ENCODE measurements at regions not wholly inside any gene's neighbourhood (a gene's known extent, or its start where the extent isn't known, plus 50 kb on each side); places are given as distances from the start of the nearest gene placed in this dataset.
"Not testable (repeated sequence)": the region's sequence is repeated elsewhere in the genome, so short reads cannot be mapped to it uniquely, and the experiment has no call there.

DNA sequence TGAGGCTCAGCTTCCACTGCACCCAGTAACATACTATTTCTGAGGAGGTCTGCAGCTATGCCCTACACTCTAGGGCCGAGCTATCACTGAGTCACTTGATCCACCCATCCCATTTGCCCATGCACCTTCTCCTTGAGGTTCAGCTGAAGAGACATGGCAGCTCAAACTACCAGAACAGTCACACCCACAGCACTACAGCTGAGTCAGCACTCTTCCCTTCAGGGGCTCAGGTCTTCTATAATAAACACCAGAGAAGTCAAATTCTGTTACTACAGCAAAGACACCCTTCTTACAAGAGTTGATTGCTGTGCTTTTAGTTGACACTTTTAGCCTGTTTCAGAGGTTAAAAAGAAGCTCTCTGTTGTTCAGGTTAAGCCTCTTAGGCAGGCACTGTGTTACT, 1696.4 kb upstream of the ADGRL3 start:
- Histone ChIP-seq H3K27ac (ENCODE audit: low read depth, low read length) (no peak overlapping the region), H3K9ac (ENCODE audit: low read length) (no peak overlapping the region), H4K5ac (ENCODE audit: low read length) (no peak overlapping the region), H3K56ac (ENCODE audit: low read length) (no peak overlapping the region), H3K79me2 (ENCODE audit: control insufficient read depth, insufficient read depth, low read length) (no peaks in the 10 kb centered on the region), H3K79me1 (ENCODE audit: low read length) (no peaks in the 10 kb centered on the region), H3K4ac (ENCODE audit: low read depth, low read length) (no peak overlapping the region), H2BK5ac (ENCODE audit: low read length) (no peak overlapping the region), H3K4me2 (ENCODE audit: low read length) (no peak overlapping the region), H3K18ac (ENCODE audit: low read length) (no peak overlapping the region), H3K23ac (ENCODE audit: low read length) (no peak overlapping the region), H2BK15ac (replicated peaks; ENCODE audit: low read depth) (no peak overlapping the region), H3K4me1 (ENCODE audit: control insufficient read depth, low read depth, low read length) (no peaks in the 10 kb centered on the region), H2AK5ac (ENCODE audit: low read length) (no peak overlapping the region), H4K8ac (ENCODE audit: low read depth, low read length) (no peak overlapping the region), H3K27me3 (ENCODE audit: insufficient read depth, low read length, poor library complexity) (no peaks in the 10 kb centered on the region), H3K36me3 (ENCODE audit: control insufficient read depth, insufficient read depth, low read length) (no peaks in the 10 kb centered on the region), H3K4me3 (ENCODE audit: low read length) (no peak overlapping the region), H2BK120ac (ENCODE audit: low read depth, low read length) (no peak overlapping the region)
- DNase-seq = no peak
- WGBS (ENCODE audit: extremely low coverage, insufficient coverage, low lambda C conversion rate) = no CpG with 5 or more reads among the region's 1 CpG

DNA sequence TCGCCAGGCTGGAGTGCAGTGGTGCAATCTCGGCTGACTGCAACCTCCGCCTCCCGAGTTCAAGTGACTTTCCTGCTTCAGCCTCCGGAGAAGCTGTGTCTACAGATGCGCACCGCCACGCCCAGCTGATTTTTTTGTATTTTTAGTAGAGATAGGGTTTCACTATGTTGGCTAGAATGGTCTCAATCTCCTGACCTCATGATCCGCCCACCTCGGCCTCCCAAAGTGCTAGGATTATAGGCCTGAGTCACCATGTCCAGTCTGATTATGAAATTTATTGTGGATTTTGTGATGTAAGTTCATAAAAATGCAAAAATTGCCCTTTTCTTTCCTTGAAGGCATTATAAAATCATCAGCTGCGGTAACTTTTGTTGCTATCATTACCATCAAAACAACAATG, 1688.3 kb upstream of the ADGRL3 start:
- not testable (repeated sequence) for H3K4ac ChIP-seq (ENCODE audit: low read depth, low read length); H3K4me3 ChIP-seq (ENCODE audit: low read length); H3K79me2 ChIP-seq (ENCODE audit: control insufficient read depth, insufficient read depth, low read length); H4K8ac ChIP-seq (ENCODE audit: low read depth, low read length); H3K56ac ChIP-seq (ENCODE audit: low read length); H3K27ac ChIP-seq (ENCODE audit: low read depth, low read length); H3K18ac ChIP-seq (ENCODE audit: low read length); H3K9ac ChIP-seq (ENCODE audit: low read length); H2AK5ac ChIP-seq (ENCODE audit: low read length); H3K4me1 ChIP-seq (ENCODE audit: control insufficient read depth, low read depth, low read length); H3K27me3 ChIP-seq (ENCODE audit: insufficient read depth, low read length, poor library complexity); H2BK15ac ChIP-seq (replicated peaks; ENCODE audit: low read depth); DNase-seq; H3K79me1 ChIP-seq (ENCODE audit: low read length); H3K4me2 ChIP-seq (ENCODE audit: low read length); H4K5ac ChIP-seq (ENCODE audit: low read length); H3K36me3 ChIP-seq (ENCODE audit: control insufficient read depth, insufficient read depth, low read length); H2BK5ac ChIP-seq (ENCODE audit: low read length); H3K23ac ChIP-seq (ENCODE audit: low read length); H2BK120ac ChIP-seq (ENCODE audit: low read depth, low read length)
- WGBS (ENCODE audit: extremely low coverage, insufficient coverage, low lambda C conversion rate) = no CpG with 5 or more reads among the region's 11 CpGs

DNA sequence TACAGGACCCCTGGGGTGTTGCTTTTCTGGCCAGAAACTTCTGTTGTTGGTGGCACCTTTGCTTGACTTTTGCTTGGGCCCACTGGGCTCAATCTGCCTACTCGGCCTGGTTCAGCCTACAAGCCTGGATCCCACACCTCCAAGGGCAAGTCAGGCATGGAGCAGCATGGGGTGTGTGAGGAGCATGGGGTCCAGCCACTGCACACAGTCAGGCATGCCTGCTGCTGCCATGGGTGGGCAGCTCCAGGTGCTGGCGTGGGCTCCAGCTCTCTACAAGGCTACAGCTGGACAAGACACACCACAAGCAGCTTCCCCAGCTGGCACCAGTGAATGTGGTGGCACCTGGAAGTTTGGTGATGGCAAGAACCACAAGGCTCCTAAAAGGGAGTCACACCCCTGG, 1683.1 kb upstream of the ADGRL3 start:
- Histone ChIP-seq H3K27me3 (ENCODE audit: insufficient read depth, low read length, poor library complexity) (no peaks in the 10 kb centered on the region), H4K8ac (ENCODE audit: low read depth, low read length) (no peak overlapping the region), H3K4ac (ENCODE audit: low read depth, low read length) (no peak overlapping the region), H2BK15ac (replicated peaks; ENCODE audit: low read depth) (no peak overlapping the region), H3K23ac (ENCODE audit: low read length) (no peak overlapping the region), H3K18ac (ENCODE audit: low read length) (no peak overlapping the region), H3K56ac (ENCODE audit: low read length) (no peak overlapping the region), H3K4me1 (ENCODE audit: control insufficient read depth, low read depth, low read length) (no peaks in the 10 kb centered on the region), H3K36me3 (ENCODE audit: control insufficient read depth, insufficient read depth, low read length) (no peaks in the 10 kb centered on the region), H3K79me1 (ENCODE audit: low read length) (no peaks in the 10 kb centered on the region), H2BK5ac (ENCODE audit: low read length) (no peak overlapping the region), H2AK5ac (ENCODE audit: low read length) (no peak overlapping the region), H2BK120ac (ENCODE audit: low read depth, low read length) (no peak overlapping the region), H3K79me2 (ENCODE audit: control insufficient read depth, insufficient read depth, low read length) (no peaks in the 10 kb centered on the region), H3K4me2 (ENCODE audit: low read length) (no peak overlapping the region), H3K9ac (ENCODE audit: low read length) (no peak overlapping the region), H3K27ac (ENCODE audit: low read depth, low read length) (no peak overlapping the region), H3K4me3 (ENCODE audit: low read length) (no peak overlapping the region), H4K5ac (ENCODE audit: low read length) (no peak overlapping the region)
- WGBS (ENCODE audit: extremely low coverage, insufficient coverage, low lambda C conversion rate) = no CpG with 5 or more reads among the region's 2 CpGs
- no peak for DNase-seq

DNA sequence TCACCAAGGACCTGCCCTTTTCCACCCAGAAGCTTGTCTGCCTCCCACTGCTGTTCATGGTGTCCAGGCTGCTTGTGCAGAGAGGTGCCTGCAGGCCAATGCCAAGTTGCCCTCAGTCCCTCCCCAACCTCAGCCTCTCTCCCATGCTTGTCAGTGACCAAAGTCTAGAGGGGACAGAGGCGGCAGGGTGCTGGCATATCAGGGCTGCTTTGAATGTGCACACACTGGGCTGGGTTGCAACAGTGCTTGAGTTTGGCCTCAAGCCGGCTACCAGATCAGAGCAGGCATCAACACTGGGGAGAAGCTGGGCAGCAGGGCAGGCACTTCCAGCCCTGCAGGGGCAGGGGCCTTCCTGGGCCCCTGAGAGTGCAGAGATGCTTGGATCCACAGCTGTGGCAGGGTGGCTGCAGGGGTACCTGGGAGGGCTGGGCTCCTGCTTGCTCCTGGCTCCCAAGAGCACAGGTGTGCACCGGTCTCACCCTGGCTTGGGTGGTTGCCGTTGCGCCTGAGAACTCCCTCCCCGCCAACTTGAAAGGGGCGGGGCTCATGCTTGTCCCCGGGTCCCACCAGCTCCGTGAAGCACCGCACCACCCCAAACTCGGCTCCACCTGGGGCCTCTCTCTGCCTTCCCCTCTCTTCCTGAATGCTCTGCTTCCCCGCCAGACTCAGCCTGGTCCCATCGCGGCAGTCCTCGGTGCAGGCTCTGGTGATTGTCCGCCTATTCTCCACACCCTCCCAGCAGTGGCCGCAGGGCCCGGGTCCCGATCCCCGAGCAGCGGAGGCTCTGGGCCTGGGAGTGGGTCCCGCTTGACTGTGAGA, 1681.9 kb upstream of the ADGRL3 start:
- no peak overlapping the region for H3K4ac ChIP-seq (ENCODE audit: low read depth, low read length)
- no peak overlapping the region for H3K4me2 ChIP-seq (ENCODE audit: low read length)
- DNase-seq = no peak
- WGBS (ENCODE audit: extremely low coverage, insufficient coverage, low lambda C conversion rate) = no CpG with 5 or more reads among the region's 22 CpGs
- H3K4me3 ChIP-seq (ENCODE audit: low read length) = no peak overlapping the region
- no peak overlapping the region for H4K8ac ChIP-seq (ENCODE audit: low read depth, low read length)
- no peak overlapping the region for H3K27ac ChIP-seq (ENCODE audit: low read depth, low read length)
- H2BK120ac ChIP-seq (ENCODE audit: low read depth, low read length) = no peak overlapping the region
- H2AK5ac ChIP-seq (ENCODE audit: low read length) = no peak overlapping the region
- no peaks in the 10 kb centered on the region for H3K4me1 ChIP-seq (ENCODE audit: control insufficient read depth, low read depth, low read length)
- no peak overlapping the region for H3K18ac ChIP-seq (ENCODE audit: low read length)
- H3K27me3 ChIP-seq (ENCODE audit: insufficient read depth, low read length, poor library complexity) = no peaks in the 10 kb centered on the region
- no peak overlapping the region for H2BK5ac ChIP-seq (ENCODE audit: low read length)
- no peaks in the 10 kb centered on the region for H3K36me3 ChIP-seq (ENCODE audit: control insufficient read depth, insufficient read depth, low read length)
- H3K9ac ChIP-seq (ENCODE audit: low read length) = no peak overlapping the region
- H3K79me1 ChIP-seq (ENCODE audit: low read length) = no peaks in the 10 kb centered on the region
- no peaks in the 10 kb centered on the region for H3K79me2 ChIP-seq (ENCODE audit: control insufficient read depth, insufficient read depth, low read length)
- no peak overlapping the region for H2BK15ac ChIP-seq (replicated peaks; ENCODE audit: low read depth)
- H3K56ac ChIP-seq (ENCODE audit: low read length) = no peak overlapping the region
- no peak overlapping the region for H3K23ac ChIP-seq (ENCODE audit: low read length)
- no peak overlapping the region for H4K5ac ChIP-seq (ENCODE audit: low read length)

DNA sequence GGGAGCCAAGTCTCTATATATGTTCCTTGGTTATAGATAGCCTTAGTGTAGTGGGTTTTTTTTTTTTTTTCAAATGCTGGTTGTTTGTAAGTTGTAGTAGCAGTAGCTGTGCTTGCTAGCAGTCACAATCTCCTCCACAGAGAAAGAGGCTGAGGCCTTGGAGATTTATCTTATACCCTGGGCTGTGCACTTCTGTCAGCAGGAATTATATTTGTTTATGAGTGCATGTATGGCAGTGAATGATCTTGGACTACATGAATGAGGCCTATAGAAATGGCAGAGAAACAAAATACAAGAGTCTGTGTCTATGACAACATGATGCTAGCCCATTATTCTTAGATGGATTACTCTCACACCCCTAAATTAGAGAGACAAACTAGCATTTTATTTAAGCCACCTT, 1674.2 kb upstream of the ADGRL3 start:
- Histone ChIP-seq H3K79me1 (ENCODE audit: low read length) (no peaks in the 10 kb centered on the region), H3K56ac (ENCODE audit: low read length) (no peak overlapping the region), H3K27ac (ENCODE audit: low read depth, low read length) (no peak overlapping the region), H3K4ac (ENCODE audit: low read depth, low read length) (no peak overlapping the region), H4K5ac (ENCODE audit: low read length) (no peak overlapping the region), H3K4me3 (ENCODE audit: low read length) (no peak overlapping the region), H3K36me3 (ENCODE audit: control insufficient read depth, insufficient read depth, low read length) (no peaks in the 10 kb centered on the region), H3K23ac (ENCODE audit: low read length) (no peak overlapping the region), H3K4me1 (ENCODE audit: control insufficient read depth, low read depth, low read length) (no peaks in the 10 kb centered on the region), H2BK5ac (ENCODE audit: low read length) (no peak overlapping the region), H2BK120ac (ENCODE audit: low read depth, low read length) (no peak overlapping the region), H2BK15ac (replicated peaks; ENCODE audit: low read depth) (no peak overlapping the region), H3K18ac (ENCODE audit: low read length) (no peak overlapping the region), H3K9ac (ENCODE audit: low read length) (no peak overlapping the region), H3K79me2 (ENCODE audit: control insufficient read depth, insufficient read depth, low read length) (no peaks in the 10 kb centered on the region), H2AK5ac (ENCODE audit: low read length) (no peak overlapping the region), H3K4me2 (ENCODE audit: low read length) (no peak overlapping the region), H3K27me3 (ENCODE audit: insufficient read depth, low read length, poor library complexity) (no peaks in the 10 kb centered on the region), H4K8ac (ENCODE audit: low read depth, low read length) (no peak overlapping the region)
- no peak for DNase-seq

DNA sequence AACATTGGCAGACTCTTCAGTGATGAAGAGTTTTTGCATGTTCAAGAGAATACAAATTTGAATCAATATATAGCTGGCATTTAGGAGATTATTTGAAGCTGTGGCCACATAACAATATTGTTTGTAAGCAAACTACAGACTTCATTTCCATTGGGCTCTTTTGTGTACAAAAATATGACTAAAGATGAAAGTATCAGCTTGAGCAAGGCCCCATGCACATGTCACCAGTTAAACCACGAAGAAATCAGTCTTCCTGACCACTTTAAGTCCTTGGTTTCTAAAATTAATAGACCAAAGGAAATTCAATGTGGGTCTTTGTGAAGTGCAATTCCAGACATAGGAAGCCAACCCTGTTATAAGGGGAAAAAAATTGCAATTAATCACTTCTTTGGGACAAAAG, 1664.6 kb upstream of the ADGRL3 start:
- H3K27ac ChIP-seq (ENCODE audit: low read depth, low read length) = no peak overlapping the region
- H4K8ac ChIP-seq (ENCODE audit: low read depth, low read length) = no peak overlapping the region
- no peaks in the 10 kb centered on the region for H3K79me1 ChIP-seq (ENCODE audit: low read length)
- H2AK5ac ChIP-seq (ENCODE audit: low read length) = no peak overlapping the region
- H3K36me3 ChIP-seq (ENCODE audit: control insufficient read depth, insufficient read depth, low read length) = no peaks in the 10 kb centered on the region
- DNase-seq = no peak
- H3K27me3 ChIP-seq (ENCODE audit: insufficient read depth, low read length, poor library complexity) = no peaks in the 10 kb centered on the region
- no peak overlapping the region for H3K4me2 ChIP-seq (ENCODE audit: low read length)
- no peak overlapping the region for H3K56ac ChIP-seq (ENCODE audit: low read length)
- H3K4ac ChIP-seq (ENCODE audit: low read depth, low read length) = no peak overlapping the region
- no peak overlapping the region for H4K5ac ChIP-seq (ENCODE audit: low read length)
- H3K18ac ChIP-seq (ENCODE audit: low read length) = no peak overlapping the region
- H3K4me1 ChIP-seq (ENCODE audit: control insufficient read depth, low read depth, low read length) = no peaks in the 10 kb centered on the region
- H3K79me2 ChIP-seq (ENCODE audit: control insufficient read depth, insufficient read depth, low read length) = no peaks in the 10 kb centered on the region
- no peak overlapping the region for H2BK5ac ChIP-seq (ENCODE audit: low read length)
- H2BK15ac ChIP-seq (replicated peaks; ENCODE audit: low read depth) = no peak overlapping the region
- H3K9ac ChIP-seq (ENCODE audit: low read length) = no peak overlapping the region
- H3K4me3 ChIP-seq (ENCODE audit: low read length) = no peak overlapping the region
- no CpG with 5 or more reads among the region's 1 CpG for WGBS (ENCODE audit: extremely low coverage, insufficient coverage, low lambda C conversion rate)
- H2BK120ac ChIP-seq (ENCODE audit: low read depth, low read length) = no peak overlapping the region
- H3K23ac ChIP-seq (ENCODE audit: low read length) = no peak overlapping the region

Data from mesendoderm (in vitro differentiated cells).